ENCODE measurements at regions not wholly inside any gene's neighbourhood (a gene's known extent, or its start where the extent isn't known, plus 50 kb on each side); places are given as distances from the start of the nearest gene placed in this dataset.

DNA sequence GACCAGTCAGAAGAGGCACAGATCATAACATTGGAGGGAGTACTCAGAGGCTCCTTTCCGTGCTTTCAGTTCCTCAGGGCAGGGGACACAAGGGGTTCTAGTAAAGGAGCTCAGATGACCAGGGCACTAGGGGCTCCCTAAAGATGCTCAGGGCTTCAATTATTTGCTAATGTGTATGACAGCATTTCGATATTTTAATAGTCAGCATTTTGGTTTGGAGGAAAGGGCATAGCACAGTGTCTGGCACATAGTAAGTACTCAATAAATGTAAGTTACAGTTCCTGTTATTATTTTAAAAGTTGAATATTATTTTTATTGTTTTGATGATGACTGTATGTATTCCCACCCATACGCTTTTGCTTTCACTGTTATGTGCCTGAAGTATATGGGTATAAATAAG lies 260.0 kb downstream of the REEP3 start (continued):
- TF ChIP-seq, protein P1, sequence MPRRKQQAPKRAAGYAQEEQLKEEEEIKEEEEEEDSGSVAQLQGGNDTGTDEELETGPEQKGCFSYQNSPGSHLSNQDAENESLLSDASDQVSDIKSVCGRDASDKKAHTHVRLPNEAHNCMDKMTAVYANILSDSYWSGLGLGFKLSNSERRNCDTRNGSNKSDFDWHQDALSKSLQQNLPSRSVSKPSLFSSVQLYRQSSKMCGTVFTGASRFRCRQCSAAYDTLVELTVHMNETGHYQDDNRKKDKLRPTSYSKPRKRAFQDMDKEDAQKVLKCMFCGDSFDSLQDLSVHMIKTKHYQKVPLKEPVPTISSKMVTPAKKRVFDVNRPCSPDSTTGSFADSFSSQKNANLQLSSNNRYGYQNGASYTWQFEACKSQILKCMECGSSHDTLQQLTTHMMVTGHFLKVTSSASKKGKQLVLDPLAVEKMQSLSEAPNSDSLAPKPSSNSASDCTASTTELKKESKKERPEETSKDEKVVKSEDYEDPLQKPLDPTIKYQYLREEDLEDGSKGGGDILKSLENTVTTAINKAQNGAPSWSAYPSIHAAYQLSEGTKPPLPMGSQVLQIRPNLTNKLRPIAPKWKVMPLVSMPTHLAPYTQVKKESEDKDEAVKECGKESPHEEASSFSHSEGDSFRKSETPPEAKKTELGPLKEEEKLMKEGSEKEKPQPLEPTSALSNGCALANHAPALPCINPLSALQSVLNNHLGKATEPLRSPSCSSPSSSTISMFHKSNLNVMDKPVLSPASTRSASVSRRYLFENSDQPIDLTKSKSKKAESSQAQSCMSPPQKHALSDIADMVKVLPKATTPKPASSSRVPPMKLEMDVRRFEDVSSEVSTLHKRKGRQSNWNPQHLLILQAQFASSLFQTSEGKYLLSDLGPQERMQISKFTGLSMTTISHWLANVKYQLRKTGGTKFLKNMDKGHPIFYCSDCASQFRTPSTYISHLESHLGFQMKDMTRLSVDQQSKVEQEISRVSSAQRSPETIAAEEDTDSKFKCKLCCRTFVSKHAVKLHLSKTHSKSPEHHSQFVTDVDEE (CRISPR knock-in tag; IDR thresholded peaks at IDR 0.05), result no peak
- TF ChIP-seq GLIS3 (CRISPR knock-in tag; IDR thresholded peaks at IDR 0.05), result no peak

DNA sequence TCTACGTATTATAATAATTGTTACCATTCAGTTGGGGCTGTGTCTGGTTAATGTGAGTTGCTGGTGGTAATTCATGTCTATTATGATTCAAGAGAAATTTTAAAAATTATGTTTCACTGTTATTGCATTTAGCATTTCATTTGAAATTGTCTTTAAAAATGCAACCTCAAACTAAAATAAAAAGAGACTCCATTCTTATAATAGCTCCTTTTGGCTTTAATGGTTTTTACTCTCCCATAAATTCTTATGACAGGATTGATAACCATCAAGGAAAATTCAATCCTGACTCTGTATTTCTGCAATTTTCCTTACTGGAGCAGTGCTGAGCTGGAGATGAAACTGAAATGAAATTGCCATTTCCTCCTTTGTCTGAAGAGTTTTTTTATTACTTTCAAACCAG lies 262.7 kb downstream of the REEP3 start:
- no peak for ATAC-seq
- TF ChIP-seq ISL1 (CRISPR knock-in tag; IDR thresholded peaks at IDR 0.05), result peak; percentile 82
- TF ChIP-seq, protein P2, sequence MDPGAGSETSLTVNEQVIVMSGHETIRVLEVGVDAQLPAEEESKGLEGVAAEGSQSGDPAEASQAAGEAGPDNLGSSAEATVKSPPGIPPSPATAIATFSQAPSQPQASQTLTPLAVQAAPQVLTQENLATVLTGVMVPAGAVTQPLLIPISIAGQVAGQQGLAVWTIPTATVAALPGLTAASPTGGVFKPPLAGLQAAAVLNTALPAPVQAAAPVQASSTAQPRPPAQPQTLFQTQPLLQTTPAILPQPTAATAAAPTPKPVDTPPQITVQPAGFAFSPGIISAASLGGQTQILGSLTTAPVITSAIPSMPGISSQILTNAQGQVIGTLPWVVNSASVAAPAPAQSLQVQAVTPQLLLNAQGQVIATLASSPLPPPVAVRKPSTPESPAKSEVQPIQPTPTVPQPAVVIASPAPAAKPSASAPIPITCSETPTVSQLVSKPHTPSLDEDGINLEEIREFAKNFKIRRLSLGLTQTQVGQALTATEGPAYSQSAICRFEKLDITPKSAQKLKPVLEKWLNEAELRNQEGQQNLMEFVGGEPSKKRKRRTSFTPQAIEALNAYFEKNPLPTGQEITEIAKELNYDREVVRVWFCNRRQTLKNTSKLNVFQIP (CRISPR knock-in tag; IDR thresholded peaks at IDR 0.05; ENCODE audit: borderline replicate concordance, low read depth), result no peak

DNA sequence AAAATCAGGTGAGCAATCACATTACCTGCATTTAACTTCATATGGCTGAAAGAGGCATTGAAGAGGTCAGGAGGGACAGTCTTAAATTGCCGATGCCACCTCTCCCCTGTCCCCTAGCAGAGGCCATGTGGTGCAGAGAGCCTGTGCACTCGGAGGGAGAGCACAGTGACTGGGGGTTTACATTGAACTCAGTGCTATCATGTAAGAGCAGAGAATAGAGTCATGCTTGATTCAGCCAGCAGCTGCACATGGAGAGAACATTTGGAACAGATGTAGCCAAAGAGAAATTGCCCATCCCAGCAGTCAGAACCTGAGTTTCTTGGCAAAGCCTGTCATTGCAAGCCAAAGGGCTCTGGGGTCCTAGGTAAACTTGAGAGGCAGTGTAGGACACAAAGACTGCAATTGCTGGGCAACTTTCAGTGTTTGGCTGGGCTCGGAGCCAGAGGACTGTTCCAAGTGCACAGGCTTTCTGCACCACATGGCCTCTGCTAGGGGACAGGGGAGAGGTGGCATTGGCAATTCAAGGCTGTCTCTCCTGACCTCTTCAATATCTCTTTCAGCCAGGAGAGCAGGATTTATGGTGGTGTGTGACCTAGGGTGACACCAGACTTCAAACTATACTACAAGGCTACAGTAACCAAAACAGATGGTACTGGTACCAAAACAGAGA lies 267.1 kb downstream of the REEP3 start:
- TF ChIP-seq, protein P1 (CRISPR knock-in tag; IDR thresholded peaks at IDR 0.05), result no peak
- no peak for TF ChIP-seq ZNF70 (CRISPR knock-in tag; IDR thresholded peaks at IDR 0.05)
- ATAC-seq, result no peak

DNA sequence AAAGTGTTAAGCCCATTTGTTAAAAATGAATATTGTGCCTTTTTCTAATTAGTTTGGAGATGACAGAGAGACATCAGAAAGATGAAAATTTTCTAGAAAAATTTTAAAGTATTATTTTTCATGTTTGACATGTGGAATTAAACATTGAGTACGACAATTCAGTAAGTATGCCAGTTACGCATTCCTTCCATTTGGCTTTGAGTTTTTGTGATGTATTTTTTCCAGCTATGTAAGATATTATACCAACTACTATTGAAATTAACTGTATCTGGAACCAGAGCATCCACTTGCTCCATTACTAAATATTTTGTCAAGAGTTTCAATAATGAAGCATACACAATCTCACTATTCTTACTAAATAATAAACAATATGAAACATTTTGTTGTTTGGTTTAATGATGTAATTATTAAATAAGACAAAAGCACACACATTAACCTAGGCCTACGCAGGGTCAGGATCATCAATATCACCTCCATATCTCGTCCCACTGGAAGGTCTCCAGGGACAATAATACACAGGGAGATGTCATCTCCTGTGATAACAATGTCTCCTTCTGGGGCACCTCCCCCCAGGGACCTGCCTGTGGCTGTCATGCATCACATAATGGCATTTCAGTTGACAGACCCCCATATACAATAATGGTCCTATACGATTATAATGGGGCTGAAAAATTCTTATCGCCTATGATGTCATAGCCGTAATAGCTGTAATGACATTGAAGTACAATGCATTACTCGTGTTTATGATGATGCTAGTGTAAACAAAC lies 274.1 kb downstream of the REEP3 start:
- no peak for ATAC-seq
- TF ChIP-seq ZNF70 (CRISPR knock-in tag; IDR thresholded peaks at IDR 0.05) (no peak), ISL1 (CRISPR knock-in tag; IDR thresholded peaks at IDR 0.05) (no peak), TCF4 (CRISPR knock-in tag; IDR thresholded peaks at IDR 0.05; ENCODE audit: borderline replicate concordance) (peak; percentile 13; the same call in 1 of the 2 replicates), BACH2 (CRISPR knock-in tag; IDR thresholded peaks at IDR 0.05; ENCODE audit: borderline replicate concordance) (no peak), GLIS3 (CRISPR knock-in tag; IDR thresholded peaks at IDR 0.05) (no peak), TOX (CRISPR knock-in tag; IDR thresholded peaks at IDR 0.05; ENCODE audit: borderline replicate concordance) (no peak)
- TF ChIP-seq, protein P2 (CRISPR knock-in tag; IDR thresholded peaks at IDR 0.05; ENCODE audit: borderline replicate concordance, low read depth), result no peak

DNA sequence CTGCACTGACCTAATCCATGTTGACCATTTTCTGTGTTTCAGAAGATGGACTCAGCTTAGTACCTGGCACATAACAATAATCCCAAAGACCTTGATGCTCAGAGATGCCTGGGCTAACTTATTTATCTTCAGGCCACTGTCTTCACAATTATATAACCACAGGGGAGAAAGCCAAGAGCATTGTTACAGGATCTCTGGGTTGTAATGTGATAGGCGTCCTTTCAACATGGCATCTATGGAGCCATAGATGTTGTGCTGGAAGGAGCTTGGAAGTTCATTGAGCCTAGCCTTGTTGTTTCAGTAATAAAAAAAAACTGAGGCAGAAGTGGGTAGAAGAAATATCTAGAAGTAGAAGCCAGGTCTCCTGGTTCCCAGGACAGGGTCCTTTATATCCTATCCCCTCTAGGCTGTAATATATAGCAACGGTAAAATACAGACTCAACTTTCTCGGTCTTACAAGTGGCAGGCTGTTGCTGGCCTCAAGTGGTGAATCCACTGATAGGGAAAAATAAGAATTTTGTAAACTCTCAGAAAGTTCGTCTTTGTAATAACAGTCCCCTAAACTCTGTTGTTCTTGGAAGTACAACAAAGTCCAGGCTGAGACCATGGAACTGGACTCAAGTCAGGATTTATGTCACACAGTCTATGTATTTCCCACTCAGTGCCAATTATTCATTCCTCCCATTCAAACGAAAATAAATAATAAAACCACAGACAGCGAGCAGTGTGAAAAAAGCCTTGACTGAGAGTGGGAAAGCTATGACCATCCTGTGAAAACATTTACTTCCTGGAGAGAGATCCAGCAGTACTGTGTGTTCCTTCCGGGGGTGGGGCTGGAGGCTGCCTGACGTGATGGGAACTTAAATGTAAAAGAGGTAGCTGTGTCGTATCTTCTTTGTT lies 277.6 kb downstream of the REEP3 start:
- no peak for TF ChIP-seq CSDC2 (CRISPR knock-in tag; IDR thresholded peaks at IDR 0.05)
- no peak for TF ChIP-seq RARB (CRISPR knock-in tag; IDR thresholded peaks at IDR 0.05)
- no peak for TF ChIP-seq ISL1 (CRISPR knock-in tag; IDR thresholded peaks at IDR 0.05)
- no peak for TF ChIP-seq ZFP30 (CRISPR knock-in tag; IDR thresholded peaks at IDR 0.05)
- TF ChIP-seq SNAI2 (CRISPR knock-in tag; IDR thresholded peaks at IDR 0.05), result no peak
- TF ChIP-seq OSR1 (CRISPR knock-in tag; IDR thresholded peaks at IDR 0.05), result no peak
- TF ChIP-seq, protein P1 (CRISPR knock-in tag; IDR thresholded peaks at IDR 0.05), result no peak
- no peak for TF ChIP-seq BACH2 (CRISPR knock-in tag; IDR thresholded peaks at IDR 0.05; ENCODE audit: borderline replicate concordance)
- TF ChIP-seq, protein P3, sequence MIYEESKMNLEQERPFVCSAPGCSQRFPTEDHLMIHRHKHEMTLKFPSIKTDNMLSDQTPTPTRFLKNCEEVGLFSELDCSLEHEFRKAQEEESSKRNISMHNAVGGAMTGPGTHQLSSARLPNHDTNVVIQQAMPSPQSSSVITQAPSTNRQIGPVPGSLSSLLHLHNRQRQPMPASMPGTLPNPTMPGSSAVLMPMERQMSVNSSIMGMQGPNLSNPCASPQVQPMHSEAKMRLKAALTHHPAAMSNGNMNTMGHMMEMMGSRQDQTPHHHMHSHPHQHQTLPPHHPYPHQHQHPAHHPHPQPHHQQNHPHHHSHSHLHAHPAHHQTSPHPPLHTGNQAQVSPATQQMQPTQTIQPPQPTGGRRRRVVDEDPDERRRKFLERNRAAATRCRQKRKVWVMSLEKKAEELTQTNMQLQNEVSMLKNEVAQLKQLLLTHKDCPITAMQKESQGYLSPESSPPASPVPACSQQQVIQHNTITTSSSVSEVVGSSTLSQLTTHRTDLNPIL (CRISPR knock-in tag; IDR thresholded peaks at IDR 0.05; ENCODE audit: low read depth), result no peak
- ATAC-seq, result no peak
